Brain microvascular endothelial cell (primary cell): ENCODE measurements at regions not wholly inside any gene's neighbourhood (a gene's known extent, or its start where the extent isn't known, plus 50 kb on each side); places are given as distances from the start of the nearest gene placed in this dataset.
A peak's percentile ranks its signal among the peaks of the same experiment; 100 is the strongest.

Source experiments
- DNase-seq: peaks from one replicate; pipeline ENCODE4 v3.0.0-alpha.2; 2020
- H3K27ac ChIP-seq: fragments of 250-450 bp; sonication (Bioruptor Pico); 2 replicates; pipeline ENCODE4 v1.5.1; 2020; ENCODE audit warnings: mild to moderate bottlenecking, moderate library complexity
- H3K27me3 ChIP-seq: fragments of 250-450 bp; sonication (Bioruptor Pico); replicated peaks from 2 replicates; pipeline ENCODE4 v1.5.1; 2020; ENCODE audit warnings: mild to moderate bottlenecking
- H3K36me3 ChIP-seq: fragments of 250-450 bp; sonication (Bioruptor Pico); replicated peaks from 2 replicates; pipeline ENCODE4 v1.5.1; 2020; ENCODE audit warnings: mild to moderate bottlenecking
- H3K4me3 ChIP-seq: 2 replicates; pipeline ENCODE4 v1.5.1; 2011; ENCODE audit warnings: low read depth, mild to moderate bottlenecking, control low read depth, low read length, moderate library complexity
- in situ Hi-C: cut with HindIII; loops from 2 replicates; pipeline ENCODE4 v1.10.0; 2017; ENCODE audit warnings: low sequenced_read_pairs, low pct_ligation_motif_present
- TF ChIP-seq, protein P1 (sequence below): IDR thresholded peaks from 2 replicates; pipeline ENCODE4 v1.5.1; 2011; ENCODE audit warnings: low read depth, mild to moderate bottlenecking, moderate library complexity, low read length, control low read depth, inconsistent platforms; ENCODE audit errors: missing control alignments

DNA sequence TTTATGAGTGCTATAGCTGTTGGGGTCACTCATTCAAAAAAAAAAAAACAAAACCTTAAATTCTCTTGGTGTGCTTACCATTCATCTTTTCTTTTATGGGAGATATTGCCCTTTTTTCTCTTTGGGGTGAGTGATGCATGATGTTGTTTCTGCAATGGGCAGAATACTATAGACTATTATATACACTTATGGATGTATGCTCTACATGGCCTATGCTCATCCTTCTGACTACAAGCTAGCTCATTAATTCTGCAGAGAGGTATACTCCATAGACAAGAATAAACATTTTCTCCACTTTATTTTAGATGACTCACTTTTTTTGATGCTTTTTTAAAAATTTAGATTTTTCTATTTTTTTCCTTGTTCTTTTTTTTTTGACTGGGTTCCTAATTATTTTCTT is 160.3 kb upstream of the ANK2 start:
- in situ Hi-C loops: no loop called here
- Histone ChIP-seq H3K4me3 (no peak overlapping the region), H3K27me3 (no peaks in the 10 kb centered on the region), H3K27ac (no peak overlapping the region), H3K36me3 (no peaks in the 10 kb centered on the region)
- TF ChIP-seq, protein P1, sequence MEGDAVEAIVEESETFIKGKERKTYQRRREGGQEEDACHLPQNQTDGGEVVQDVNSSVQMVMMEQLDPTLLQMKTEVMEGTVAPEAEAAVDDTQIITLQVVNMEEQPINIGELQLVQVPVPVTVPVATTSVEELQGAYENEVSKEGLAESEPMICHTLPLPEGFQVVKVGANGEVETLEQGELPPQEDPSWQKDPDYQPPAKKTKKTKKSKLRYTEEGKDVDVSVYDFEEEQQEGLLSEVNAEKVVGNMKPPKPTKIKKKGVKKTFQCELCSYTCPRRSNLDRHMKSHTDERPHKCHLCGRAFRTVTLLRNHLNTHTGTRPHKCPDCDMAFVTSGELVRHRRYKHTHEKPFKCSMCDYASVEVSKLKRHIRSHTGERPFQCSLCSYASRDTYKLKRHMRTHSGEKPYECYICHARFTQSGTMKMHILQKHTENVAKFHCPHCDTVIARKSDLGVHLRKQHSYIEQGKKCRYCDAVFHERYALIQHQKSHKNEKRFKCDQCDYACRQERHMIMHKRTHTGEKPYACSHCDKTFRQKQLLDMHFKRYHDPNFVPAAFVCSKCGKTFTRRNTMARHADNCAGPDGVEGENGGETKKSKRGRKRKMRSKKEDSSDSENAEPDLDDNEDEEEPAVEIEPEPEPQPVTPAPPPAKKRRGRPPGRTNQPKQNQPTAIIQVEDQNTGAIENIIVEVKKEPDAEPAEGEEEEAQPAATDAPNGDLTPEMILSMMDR: no peak
- DNase-seq: no peak

DNA sequence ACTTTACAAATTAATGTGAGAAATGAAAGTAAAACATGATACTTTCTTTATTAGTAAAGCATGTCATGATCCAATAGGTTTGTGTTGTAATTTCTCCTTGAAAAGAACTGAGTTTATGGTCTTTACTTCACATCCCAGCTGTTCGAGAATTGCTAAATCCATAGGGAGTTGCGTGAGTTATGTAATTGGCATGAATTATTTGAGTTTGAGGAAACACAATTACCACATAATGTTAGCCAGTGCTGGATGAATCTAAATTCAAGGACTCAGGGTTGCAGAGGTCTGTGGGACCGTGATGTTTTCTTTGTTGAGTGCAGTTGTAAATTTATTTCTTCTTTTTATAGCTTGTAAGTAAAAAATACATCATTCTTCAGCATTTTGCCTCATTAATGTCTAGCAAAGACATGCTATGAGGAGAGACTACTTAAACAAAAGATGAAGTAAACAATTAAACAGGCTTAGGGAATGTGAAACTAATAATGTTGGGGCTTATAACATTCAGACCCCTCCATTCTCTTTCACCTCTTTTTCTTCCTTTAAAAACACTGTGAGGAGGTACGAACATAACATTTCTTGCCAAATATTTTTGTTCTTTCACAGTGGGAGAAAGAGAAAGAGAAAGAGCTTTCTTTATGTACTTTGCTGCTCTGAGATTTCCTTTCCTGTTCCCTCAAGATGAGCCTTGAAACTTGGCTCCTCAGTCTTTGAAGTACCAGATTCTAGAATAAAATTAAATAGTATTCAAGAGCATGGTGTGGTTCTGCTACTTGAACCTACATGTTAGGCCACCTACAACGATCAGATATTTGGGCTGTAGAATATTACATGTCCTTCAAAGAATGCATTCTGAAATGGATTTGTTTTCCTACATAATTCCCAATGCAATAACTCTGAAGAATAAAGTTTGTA is 159.6 kb upstream of the ANK2 start:
- peak; percentile 25 for DNase-seq
- peak overlapping the region; percentile 21 for H3K27ac ChIP-seq
- peak overlapping the region; percentile 0 for H3K4me3 ChIP-seq
- H3K36me3 ChIP-seq: no peaks in the 10 kb centered on the region
- in situ Hi-C loops: no loop called here
- H3K27me3 ChIP-seq: no peaks in the 10 kb centered on the region
- TF ChIP-seq, protein P1: no peak

- no peaks in the 10 kb centered on the region for H3K27me3 ChIP-seq
- DNase-seq: no peak
- TF ChIP-seq, protein P1: no peak
- no peaks in the 10 kb centered on the region for H3K36me3 ChIP-seq
- in situ Hi-C loops: no loop called here
- no peak overlapping the region for H3K4me3 ChIP-seq
- H3K27ac ChIP-seq: no peak overlapping the region
These were observed 155.0 kb upstream of the ANK2 start for GRCh38 chr4:112894480-112894879.

DNA sequence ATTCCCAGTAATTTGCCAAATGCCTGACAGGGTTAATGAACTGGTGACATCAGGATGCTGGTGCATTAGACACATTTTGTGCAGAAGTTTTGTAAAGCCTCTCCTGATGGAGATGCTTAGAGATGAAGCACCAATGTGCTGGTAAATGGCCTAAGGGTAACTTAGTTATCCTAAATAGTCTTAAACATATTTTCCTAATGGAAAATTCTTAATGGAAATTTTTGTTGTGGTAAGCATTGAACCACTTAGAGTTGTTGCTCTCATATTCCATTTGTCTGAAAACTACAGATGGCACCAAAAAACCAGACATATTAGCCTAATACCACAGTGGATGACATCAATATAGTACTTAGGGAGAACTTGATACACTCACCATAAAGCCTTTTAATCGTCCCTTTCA is 154.5 kb upstream of the ANK2 start:
- TF ChIP-seq, protein P1: no peak
- no peak overlapping the region for H3K27ac ChIP-seq
- H3K36me3 ChIP-seq: no peaks in the 10 kb centered on the region
- in situ Hi-C loops: no loop called here
- H3K4me3 ChIP-seq: no peak overlapping the region
- no peaks in the 10 kb centered on the region for H3K27me3 ChIP-seq
- DNase-seq: no peak

GRCh38 chr4:112895811-112896608 is 153.4 kb upstream of the ANK2 start:
- DNase-seq: no peak
- Histone ChIP-seq H3K36me3 (no peaks in the 10 kb centered on the region), H3K27ac (no peak overlapping the region), H3K4me3 (no peak overlapping the region), H3K27me3 (no peaks in the 10 kb centered on the region)
- TF ChIP-seq, protein P1: no peak
- in situ Hi-C loops: no loop called here
